Panc1 (cell line): ENCODE measurements at regions not wholly inside any gene's neighbourhood (a gene's known extent, or its start where the extent isn't known, plus 50 kb on each side); places are given as distances from the start of the nearest gene placed in this dataset.

Experiments
- CTCF ChIP-seq: fragments of 450-650 bp; IDR thresholded peaks from 2 replicates; pipeline ENCODE4 v1.5.1; 2017; ENCODE audit warnings: mild to moderate bottlenecking
- POLR2AphosphoS5 ChIP-seq: IDR thresholded peaks from 2 replicates; pipeline ENCODE4 v1.6.1; 2012; ENCODE audit warnings: mild to moderate bottlenecking, low read depth, low read length, moderate library complexity
- SIN3A ChIP-seq: IDR thresholded peaks from 2 replicates; pipeline ENCODE4 v1.6.1; 2012; ENCODE audit warnings: low read depth, mild to moderate bottlenecking, low read length, moderate library complexity, borderline replicate concordance; ENCODE audit not compliant: insufficient read depth
- TCF7L2 ChIP-seq: IDR thresholded peaks from 2 replicates; pipeline ENCODE4 v1.6.1; 2011; ENCODE audit warnings: mild to moderate bottlenecking, low read depth, low read length, inconsistent platforms
- TF ChIP-seq, protein P1 (sequence below), 2 experiments: IDR thresholded peaks; 2 replicates each; pipeline ENCODE4 v1.6.1; 2011 to 2012; ENCODE audit warnings: low read depth in 2 of 2, control low read depth in 1 of 2, low read length in 1 of 2, mild to moderate bottlenecking in 1 of 2, moderate library complexity in 1 of 2; ENCODE audit not compliant: insufficient read depth in 1 of 2

GRCh38 chr4:9691238-9692065 is 90.0 kb upstream of the DRD5 start:
- no peak for TF ChIP-seq CTCF
- TF ChIP-seq, protein P1, sequence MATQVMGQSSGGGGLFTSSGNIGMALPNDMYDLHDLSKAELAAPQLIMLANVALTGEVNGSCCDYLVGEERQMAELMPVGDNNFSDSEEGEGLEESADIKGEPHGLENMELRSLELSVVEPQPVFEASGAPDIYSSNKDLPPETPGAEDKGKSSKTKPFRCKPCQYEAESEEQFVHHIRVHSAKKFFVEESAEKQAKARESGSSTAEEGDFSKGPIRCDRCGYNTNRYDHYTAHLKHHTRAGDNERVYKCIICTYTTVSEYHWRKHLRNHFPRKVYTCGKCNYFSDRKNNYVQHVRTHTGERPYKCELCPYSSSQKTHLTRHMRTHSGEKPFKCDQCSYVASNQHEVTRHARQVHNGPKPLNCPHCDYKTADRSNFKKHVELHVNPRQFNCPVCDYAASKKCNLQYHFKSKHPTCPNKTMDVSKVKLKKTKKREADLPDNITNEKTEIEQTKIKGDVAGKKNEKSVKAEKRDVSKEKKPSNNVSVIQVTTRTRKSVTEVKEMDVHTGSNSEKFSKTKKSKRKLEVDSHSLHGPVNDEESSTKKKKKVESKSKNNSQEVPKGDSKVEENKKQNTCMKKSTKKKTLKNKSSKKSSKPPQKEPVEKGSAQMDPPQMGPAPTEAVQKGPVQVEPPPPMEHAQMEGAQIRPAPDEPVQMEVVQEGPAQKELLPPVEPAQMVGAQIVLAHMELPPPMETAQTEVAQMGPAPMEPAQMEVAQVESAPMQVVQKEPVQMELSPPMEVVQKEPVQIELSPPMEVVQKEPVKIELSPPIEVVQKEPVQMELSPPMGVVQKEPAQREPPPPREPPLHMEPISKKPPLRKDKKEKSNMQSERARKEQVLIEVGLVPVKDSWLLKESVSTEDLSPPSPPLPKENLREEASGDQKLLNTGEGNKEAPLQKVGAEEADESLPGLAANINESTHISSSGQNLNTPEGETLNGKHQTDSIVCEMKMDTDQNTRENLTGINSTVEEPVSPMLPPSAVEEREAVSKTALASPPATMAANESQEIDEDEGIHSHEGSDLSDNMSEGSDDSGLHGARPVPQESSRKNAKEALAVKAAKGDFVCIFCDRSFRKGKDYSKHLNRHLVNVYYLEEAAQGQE (IDR thresholded peaks at IDR 0.05; ENCODE audit: insufficient read depth in 1 of 2, low read depth in 2 of 2, low read length in 1 of 2): no peak
- no peak for TF ChIP-seq POLR2AphosphoS5
- TF ChIP-seq TCF7L2: no peak
- no peak for TF ChIP-seq SIN3A
